Neuron (in vitro differentiated cells): ENCODE measurements at regions not wholly inside any gene's neighbourhood (a gene's known extent, or its start where the extent isn't known, plus 50 kb on each side); places are given as distances from the start of the nearest gene placed in this dataset.
"Not testable (repeated sequence)": the region's sequence is repeated elsewhere in the genome, so short reads cannot be mapped to it uniquely, and the experiment has no call there.

Experiments
- H2AFZ ChIP-seq: one replicate; pipeline ENCODE4 v1.6.1; 2013; ENCODE audit warnings: low read depth, mild to moderate bottlenecking, inconsistent platforms, low read length, moderate library complexity
- H3K27me3 ChIP-seq: one replicate; pipeline ENCODE4 v1.6.1; 2013; ENCODE audit warnings: low read length; ENCODE audit not compliant: insufficient read depth
- H3K36me3 ChIP-seq: one replicate; pipeline ENCODE4 v1.6.1; 2013; ENCODE audit warnings: low read length; ENCODE audit not compliant: insufficient read depth
- H3K4me1 ChIP-seq: one replicate; pipeline ENCODE4 v1.6.1; 2013; ENCODE audit warnings: low read length; ENCODE audit not compliant: insufficient read depth
- H3K4me3 ChIP-seq: 2 replicates; pipeline ENCODE4 v1.5.1; 2013; ENCODE audit warnings: mild to moderate bottlenecking, low read length, moderate library complexity
- H3K9me3 ChIP-seq: one replicate; pipeline ENCODE4 v1.6.1; 2013; ENCODE audit warnings: low read length

DNA sequence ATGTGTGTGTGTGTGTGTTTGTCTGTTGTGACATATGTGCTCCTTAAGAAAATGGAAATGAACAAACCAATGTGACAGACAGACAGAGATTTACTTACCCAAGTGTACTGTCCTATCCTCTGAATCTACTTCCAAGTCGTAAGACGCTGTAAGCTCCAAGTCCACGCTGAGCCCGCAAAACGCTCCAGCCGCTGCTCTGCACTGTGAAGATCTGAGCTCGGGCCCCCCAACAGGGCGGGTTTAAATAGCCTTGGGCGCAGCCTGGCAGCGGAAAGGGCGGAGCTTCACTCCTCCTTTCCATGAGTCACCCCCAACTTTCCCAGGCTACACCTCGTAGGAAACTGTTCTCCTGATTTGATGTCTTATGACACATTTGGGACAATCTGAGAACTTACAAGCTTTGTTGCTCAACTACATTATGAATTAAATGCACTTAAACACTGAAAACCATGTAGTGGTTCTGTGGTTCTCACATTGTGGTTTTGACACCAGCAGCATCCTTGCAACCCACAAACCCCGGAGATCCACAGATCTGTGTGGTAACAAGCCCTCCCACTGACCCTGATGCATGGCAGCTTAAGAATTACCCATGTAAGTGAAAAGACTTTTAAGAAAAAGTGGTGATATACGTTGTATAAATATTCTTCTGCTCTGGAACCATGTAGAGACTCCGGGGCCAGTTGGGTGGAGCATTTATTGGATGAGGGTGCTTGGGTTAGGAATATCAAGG is 735.6 kb upstream of the DEFB115 start:
- not testable (repeated sequence) for H3K9me3 ChIP-seq, H3K4me1 ChIP-seq, H2AFZ ChIP-seq, H3K4me3 ChIP-seq, H3K36me3 ChIP-seq, H3K27me3 ChIP-seq

DNA sequence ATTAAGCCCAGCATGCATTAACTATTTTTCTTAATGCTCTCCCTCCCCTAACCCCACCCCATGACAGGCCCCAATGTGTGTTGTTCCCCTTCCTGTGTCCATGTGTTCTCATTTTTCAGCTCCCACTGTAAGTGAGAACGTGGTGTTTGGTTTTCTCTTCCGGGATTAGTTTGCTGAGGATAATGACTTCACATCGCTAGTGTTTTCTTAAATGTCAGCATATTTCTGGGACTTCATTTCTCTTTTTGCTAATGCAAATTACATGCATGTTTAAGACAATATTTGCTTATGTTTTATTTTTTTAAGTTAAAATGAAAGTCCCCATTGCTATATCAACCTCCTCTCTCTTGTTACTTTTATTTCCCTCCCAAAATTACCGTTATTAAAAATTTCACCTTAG is 733.3 kb upstream of the DEFB115 start:
- H2AFZ ChIP-seq, H3K4me3 ChIP-seq, H3K27me3 ChIP-seq, H3K36me3 ChIP-seq, H3K9me3 ChIP-seq, H3K4me1 ChIP-seq: not testable (repeated sequence)

DNA sequence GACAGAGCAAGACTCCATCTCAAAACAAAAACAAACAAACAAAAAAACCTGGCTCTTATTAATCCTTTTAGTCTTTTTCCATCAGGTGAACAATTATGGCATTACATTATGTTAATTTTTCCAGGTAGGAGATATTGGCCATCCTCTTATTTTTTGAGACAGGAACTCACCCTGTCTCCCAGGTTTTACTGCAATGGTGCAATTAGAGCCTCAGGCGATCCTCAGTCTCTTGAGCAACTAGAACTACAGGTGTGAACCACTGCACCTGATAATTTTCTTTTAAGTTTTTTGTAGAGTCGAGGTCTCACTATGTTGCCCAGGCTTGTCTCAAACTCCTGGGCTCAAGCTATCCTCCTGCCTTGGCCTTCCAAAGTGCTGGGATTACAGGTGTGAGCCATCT is 732.7 kb upstream of the DEFB115 start:
- not testable (repeated sequence) for H3K27me3 ChIP-seq, H2AFZ ChIP-seq, H3K36me3 ChIP-seq, H3K4me3 ChIP-seq, H3K4me1 ChIP-seq, H3K9me3 ChIP-seq

DNA sequence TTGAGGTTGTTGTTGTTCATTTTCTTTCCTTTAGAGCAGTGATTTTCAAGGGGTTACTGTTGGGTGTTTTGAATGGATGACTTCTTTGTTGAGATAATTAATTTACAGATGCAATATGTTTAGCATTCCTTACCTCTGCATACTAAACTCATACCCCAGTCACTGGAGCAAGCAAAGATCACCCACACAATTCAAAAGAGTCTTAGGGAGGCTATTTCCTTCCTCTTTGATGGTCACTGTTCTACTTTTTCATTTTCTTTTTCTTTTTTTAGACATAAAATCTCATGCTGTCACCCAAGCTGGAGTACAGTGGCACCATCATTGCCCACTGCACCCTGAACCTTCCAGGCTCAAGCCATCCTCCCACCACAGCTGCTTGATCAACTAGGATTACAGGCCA is 723.8 kb upstream of the DEFB115 start:
- H3K27me3 ChIP-seq, H3K9me3 ChIP-seq, H3K4me1 ChIP-seq, H3K36me3 ChIP-seq, H3K4me3 ChIP-seq, H2AFZ ChIP-seq: not testable (repeated sequence)

DNA sequence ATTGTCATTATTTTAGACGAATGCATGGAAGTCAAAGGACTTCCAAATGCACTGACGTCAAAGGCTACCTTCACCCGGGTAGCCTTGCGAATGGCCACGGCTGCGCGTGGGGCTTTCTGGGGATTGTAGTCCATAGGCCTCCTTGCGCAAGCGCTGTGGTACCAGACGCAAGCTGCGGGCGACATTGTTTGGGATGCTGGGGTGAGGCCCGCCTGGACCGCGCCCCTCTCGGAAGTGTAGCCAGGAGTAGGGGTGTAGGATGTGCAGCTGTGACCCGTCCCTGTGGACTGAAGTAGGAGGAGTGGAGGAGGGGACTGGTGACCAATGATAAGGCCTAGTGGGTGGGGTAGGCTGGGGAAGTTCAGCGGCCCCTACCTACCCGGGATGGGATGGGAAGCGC is 720.0 kb upstream of the DEFB115 start:
- not testable (repeated sequence) for H3K4me3 ChIP-seq

DNA sequence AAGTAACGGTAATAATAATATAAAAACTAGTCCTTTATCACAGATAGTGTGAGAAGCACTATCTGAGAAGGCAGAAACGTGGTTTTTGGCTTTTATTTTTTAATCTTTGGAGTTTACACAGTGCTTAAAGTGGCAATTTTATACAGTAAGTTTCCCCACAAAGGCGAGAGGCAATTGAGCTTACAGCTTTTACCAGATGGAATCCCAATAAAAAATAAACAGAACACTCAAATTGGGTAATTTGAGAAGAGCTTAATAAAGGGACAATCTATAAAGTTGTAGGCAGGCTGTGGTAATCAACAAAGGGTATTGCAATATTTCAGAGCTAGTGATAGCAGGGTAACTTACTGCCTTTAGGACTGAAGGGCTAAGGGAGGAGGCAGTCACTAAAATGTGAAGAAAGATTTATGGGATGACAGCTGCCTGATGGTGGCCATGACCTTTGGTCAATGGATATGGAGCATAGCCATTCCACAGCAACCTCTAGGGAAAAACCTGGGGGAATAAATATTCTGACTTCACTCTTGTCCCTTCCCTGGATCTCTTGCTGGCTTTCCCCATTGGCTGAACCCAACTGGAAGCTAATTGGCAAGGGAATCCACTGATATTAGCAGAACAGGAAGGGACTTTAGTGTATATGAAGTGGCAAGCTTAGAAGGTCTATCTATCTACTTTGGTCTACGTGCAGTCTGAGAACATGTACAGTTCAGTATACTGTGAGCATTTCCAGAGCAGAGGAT is 717.0 kb upstream of the DEFB115 start:
- not testable (repeated sequence) for H3K4me3 ChIP-seq

More for the DNA sequence above, 720.0 kb upstream of the DEFB115 start:
- not testable (repeated sequence) for H3K9me3 ChIP-seq, H3K27me3 ChIP-seq, H3K4me1 ChIP-seq, H3K36me3 ChIP-seq, H2AFZ ChIP-seq

DNA sequence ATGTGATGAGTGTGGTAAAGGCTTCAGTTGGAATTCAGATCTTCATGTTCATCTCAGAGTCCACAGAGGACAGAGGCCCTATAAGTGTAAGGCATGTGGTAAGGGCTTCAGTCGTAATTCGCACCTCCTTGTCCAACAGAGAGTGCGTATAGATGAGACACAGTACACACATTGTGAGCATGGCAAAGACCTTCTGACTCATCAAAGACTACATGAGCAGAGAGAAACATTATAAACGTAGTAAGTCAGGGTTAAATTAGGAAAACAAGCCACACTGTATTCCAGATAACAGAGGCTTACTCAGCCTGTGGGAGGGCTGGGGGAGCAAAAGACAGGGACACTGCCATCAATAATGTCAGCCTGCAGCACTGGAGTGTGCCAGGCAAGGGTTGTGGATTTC is 706.2 kb upstream of the DEFB115 start:
- H3K36me3 ChIP-seq, H3K4me3 ChIP-seq, H2AFZ ChIP-seq, H3K9me3 ChIP-seq, H3K27me3 ChIP-seq, H3K4me1 ChIP-seq: not testable (repeated sequence)

More for the DNA sequence above, 717.0 kb upstream of the DEFB115 start:
- H2AFZ ChIP-seq, H3K27me3 ChIP-seq, H3K36me3 ChIP-seq, H3K9me3 ChIP-seq, H3K4me1 ChIP-seq: not testable (repeated sequence)

DNA sequence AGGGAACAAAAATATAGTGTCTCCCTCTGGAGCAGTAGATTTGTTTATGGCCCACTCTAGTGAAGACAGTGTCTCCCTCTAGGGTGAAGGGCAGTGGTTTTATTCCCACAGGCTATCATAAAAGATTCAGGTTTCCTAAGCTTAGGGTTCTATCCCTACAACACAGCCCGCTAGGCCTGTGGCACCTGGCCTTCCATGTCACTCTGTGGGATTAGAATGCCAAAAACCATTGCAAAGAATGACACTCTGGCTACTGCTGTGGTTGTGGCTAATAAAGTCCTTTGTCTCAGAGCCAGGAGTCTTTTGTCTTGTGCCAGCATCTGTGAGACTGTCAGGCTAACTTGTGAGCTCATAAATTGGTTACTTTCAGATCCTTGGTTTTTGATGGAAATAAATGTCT is 700.7 kb upstream of the DEFB115 start:
- H3K4me3 ChIP-seq, H2AFZ ChIP-seq, H3K36me3 ChIP-seq, H3K27me3 ChIP-seq, H3K9me3 ChIP-seq, H3K4me1 ChIP-seq: not testable (repeated sequence)

DNA sequence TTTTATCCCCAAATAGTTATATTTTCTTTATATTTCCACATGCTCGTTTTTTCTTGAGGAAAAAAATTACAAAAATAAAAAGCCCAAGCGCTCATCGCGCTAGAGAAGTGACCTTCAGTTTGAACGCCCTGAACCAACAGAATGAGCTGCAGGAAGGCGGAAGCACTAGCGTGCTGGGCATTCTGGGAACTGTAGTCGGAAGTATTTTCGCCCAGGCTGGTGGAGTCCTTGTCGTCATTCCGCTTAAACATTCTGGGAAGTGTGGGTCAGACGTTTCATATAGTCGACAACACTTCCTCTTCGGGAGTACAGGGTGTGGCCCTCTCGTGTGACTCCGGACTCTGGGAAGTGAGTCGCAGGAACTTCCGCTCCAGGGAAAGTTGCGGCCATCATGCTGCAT is 692.4 kb upstream of the DEFB115 start:
- H3K4me3 ChIP-seq, H3K9me3 ChIP-seq, H3K36me3 ChIP-seq, H2AFZ ChIP-seq, H3K27me3 ChIP-seq, H3K4me1 ChIP-seq: not testable (repeated sequence)

DNA sequence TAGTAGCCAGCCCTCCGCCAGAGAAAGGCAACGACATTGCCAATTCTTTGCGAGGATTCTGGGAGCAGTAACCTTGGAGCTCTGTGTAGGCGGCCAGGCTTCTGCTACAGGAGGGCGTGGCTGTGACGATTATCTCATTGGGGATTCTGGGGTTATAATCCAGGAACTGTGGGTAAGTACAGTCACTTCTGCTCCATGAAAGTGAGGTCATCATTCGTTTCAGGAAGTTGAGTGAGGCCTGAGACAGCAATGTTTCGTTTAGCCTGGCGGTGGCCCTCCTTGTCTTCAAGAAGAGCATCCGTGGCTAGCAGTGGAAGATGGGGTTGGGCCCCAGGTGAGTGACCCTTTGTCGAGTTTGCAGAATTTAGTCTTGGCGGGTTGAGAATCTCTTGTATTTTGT is 687.6 kb upstream of the DEFB115 start:
- H3K27me3 ChIP-seq, H3K4me1 ChIP-seq, H3K9me3 ChIP-seq, H3K4me3 ChIP-seq, H3K36me3 ChIP-seq, H2AFZ ChIP-seq: not testable (repeated sequence)

DNA sequence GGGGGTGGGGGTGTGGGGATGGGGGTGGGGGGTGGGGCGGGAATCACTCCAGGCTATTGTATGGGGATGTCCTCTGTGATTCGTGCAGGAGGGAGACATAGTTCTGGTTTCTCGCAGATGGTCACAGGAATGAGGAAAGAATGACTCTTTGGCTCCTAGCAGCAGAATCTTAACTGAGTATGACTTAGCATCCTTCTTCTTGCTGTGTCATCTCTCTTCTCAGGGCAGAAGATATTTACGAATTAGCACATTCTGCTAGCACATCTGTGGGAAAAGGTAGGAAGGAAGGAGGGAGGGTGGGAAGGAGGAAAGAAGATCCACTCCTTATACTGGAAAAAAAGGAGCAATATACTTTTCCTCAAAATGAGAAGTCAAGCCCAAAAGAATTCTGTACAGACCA is 686.8 kb upstream of the DEFB115 start:
- H2AFZ ChIP-seq, H3K4me3 ChIP-seq, H3K27me3 ChIP-seq, H3K4me1 ChIP-seq, H3K36me3 ChIP-seq, H3K9me3 ChIP-seq: not testable (repeated sequence)

DNA sequence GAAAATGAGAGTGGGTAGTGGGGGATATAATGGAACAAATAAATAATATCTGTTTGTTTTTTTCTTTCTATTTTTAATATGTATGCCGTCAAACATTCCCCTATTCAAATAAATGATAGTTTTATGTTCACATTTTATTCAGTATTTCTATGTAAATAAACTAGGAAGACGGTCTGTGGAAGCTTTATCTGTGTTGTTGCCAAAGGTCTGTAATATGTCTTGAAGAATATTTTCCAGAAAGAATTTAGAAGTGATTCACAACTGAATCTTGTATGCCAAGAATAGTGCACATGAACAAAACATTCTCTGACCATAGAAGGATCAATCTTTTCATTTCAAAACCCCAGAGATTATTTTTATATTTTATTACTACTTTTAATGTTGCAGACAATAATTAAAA is 683.1 kb upstream of the DEFB115 start:
- not testable (repeated sequence) for H3K4me3 ChIP-seq, H3K36me3 ChIP-seq, H2AFZ ChIP-seq, H3K9me3 ChIP-seq, H3K27me3 ChIP-seq, H3K4me1 ChIP-seq

DNA sequence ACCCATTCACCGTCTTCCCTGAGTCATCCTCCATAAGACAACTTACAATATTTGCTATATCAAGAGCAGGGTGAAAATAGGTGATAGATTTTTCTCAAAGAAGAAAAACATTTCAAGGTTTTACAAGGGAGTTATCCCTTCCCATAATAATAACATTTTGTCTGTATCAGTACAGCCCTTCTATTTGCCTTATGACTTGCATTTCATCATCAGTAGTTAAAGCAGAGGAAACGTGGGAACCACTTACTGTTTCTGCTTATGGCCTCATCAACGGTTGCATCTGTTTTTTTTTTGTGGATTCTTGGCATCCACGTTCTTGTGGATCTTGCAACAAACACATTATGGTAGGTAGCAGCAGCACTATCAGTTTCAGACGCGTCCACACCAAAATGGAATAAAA is 678.4 kb upstream of the DEFB115 start:
- H3K4me3 ChIP-seq, H3K27me3 ChIP-seq, H2AFZ ChIP-seq, H3K36me3 ChIP-seq, H3K9me3 ChIP-seq, H3K4me1 ChIP-seq: not testable (repeated sequence)

DNA sequence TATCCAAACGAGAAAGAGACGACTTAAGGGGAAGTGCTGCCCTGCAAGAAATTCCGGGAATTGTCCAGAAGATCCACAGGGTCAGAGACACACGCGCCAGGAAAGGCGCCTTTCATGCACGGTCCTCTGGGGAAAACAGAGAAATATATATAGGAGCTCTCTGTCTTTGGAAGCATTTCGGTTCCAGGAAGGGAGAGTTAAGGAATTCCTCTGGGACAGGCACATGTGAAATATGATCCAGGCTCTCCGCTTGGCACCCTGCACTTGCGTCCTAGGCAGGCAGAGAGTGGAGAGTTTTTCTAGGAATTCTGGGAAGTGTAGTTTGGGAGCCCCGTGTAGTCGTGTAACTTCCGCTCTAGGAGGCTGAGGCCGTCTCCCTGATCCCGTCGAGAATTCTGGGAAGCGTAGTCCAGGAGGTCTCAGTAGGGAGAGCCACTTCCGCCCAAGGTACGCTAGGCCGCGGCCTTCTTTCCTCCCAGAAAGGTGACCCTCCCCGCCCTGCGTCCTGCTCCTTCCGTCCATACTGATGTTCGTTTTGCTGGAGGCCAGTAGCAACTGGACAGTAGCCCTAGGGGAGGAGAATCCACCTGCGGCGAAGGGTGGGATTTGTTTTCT is 677.5 kb upstream of the DEFB115 start:
- H3K4me3 ChIP-seq, result peak overlapping the region; percentile 37

More for the DNA sequence above, 677.5 kb upstream of the DEFB115 start:
- H3K36me3 ChIP-seq, H3K9me3 ChIP-seq, H3K4me1 ChIP-seq, H2AFZ ChIP-seq, H3K27me3 ChIP-seq: not testable (repeated sequence)
